Mammary epithelial cell (primary cell): ENCODE measurements at regions not wholly inside any gene's neighbourhood (a gene's known extent, or its start where the extent isn't known, plus 50 kb on each side); places are given as distances from the start of the nearest gene placed in this dataset.

Experiments
- EZH2 ChIP-seq: IDR thresholded peaks from 2 replicates; pipeline ENCODE4 v1.6.1; 2012; ENCODE audit warnings: low read length, inconsistent platforms, borderline replicate concordance
- TF ChIP-seq, protein P1 (sequence below), 2 donors: IDR thresholded peaks in 1 of 2; conservative IDR thresholded peaks in 1 of 2; 2 replicates each; pipeline ENCODE4 v1.5.1; 2011 to 2012; ENCODE audit warnings: inconsistent platforms in 2 of 2, low read length in 2 of 2, mild to moderate bottlenecking in 2 of 2, control low read depth in 1 of 2, low read depth in 1 of 2; ENCODE audit not compliant: insufficient read depth in 1 of 2; ENCODE audit errors: extremely low read depth in 1 of 2

DNA sequence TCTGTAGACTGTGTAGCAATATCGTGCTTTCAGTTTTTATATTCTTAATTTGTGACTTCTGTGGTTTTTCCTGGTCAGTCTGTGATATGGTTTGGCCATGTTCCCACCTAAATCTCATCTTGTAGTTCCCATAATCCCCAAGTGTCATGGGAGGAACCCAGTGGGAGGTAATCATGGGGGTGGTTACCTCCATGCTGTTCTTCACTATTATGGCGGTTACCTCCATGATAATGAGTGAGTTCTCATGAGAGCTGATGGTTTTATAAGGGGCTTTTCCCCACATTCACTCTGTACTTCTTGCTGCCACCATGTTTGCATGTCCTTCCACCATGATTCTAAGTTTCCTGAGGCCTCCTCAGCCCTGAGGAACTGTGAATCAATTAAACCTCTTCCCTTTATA, 169.8 kb downstream of the LEPR start:
- TF ChIP-seq, protein P1, sequence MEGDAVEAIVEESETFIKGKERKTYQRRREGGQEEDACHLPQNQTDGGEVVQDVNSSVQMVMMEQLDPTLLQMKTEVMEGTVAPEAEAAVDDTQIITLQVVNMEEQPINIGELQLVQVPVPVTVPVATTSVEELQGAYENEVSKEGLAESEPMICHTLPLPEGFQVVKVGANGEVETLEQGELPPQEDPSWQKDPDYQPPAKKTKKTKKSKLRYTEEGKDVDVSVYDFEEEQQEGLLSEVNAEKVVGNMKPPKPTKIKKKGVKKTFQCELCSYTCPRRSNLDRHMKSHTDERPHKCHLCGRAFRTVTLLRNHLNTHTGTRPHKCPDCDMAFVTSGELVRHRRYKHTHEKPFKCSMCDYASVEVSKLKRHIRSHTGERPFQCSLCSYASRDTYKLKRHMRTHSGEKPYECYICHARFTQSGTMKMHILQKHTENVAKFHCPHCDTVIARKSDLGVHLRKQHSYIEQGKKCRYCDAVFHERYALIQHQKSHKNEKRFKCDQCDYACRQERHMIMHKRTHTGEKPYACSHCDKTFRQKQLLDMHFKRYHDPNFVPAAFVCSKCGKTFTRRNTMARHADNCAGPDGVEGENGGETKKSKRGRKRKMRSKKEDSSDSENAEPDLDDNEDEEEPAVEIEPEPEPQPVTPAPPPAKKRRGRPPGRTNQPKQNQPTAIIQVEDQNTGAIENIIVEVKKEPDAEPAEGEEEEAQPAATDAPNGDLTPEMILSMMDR (conservative IDR thresholded peaks at IDR 0.05 in 1 of 2, IDR thresholded peaks at IDR 0.05 in 1 of 2; ENCODE audit: extremely low read depth in 1 of 2, insufficient read depth in 1 of 2, low read depth in 1 of 2, low read length in 2 of 2) = no peak
- TF ChIP-seq EZH2 = no peak
